GM12875 (cell line): ENCODE measurements at regions not wholly inside any gene's neighbourhood (a gene's known extent, or its start where the extent isn't known, plus 50 kb on each side); places are given as distances from the start of the nearest gene placed in this dataset.
"Not testable (repeated sequence)": the region's sequence is repeated elsewhere in the genome, so short reads cannot be mapped to it uniquely, and the experiment has no call there.

Source experiments
- H3K4me3 ChIP-seq: one replicate; pipeline ENCODE4 v1.5.1; 2011; ENCODE audit warnings: low read depth, low read length, control low read depth
- CTCF ChIP-seq: IDR thresholded peaks from 2 replicates; pipeline ENCODE4 v1.5.1; 2011; ENCODE audit warnings: low read depth, mild to moderate bottlenecking, control low read depth, inconsistent platforms, low read length, moderate library complexity, borderline replicate concordance; ENCODE audit not compliant: insufficient read depth

DNA sequence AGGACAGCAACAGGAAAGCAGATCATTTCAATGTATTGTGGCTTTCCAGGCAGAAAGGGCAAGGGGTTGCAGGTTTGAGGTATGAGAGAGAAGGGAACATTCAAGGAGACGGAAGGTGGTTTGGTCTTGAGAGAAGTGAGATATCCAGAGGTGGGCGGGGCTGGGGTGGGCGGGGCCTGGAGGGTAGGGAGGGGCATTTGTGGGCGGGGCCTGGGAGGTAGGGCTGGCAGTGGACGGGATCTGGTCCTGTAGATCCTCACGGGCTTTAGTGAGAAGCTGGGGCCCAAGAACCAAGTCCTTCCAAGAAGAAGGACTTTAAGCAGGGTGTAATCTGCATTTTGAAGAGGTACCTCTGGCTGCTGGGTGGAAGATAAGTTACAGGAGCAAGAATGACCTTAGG is 199.2 kb downstream of the MN1 start:
- TF ChIP-seq CTCF = no peak

DNA sequence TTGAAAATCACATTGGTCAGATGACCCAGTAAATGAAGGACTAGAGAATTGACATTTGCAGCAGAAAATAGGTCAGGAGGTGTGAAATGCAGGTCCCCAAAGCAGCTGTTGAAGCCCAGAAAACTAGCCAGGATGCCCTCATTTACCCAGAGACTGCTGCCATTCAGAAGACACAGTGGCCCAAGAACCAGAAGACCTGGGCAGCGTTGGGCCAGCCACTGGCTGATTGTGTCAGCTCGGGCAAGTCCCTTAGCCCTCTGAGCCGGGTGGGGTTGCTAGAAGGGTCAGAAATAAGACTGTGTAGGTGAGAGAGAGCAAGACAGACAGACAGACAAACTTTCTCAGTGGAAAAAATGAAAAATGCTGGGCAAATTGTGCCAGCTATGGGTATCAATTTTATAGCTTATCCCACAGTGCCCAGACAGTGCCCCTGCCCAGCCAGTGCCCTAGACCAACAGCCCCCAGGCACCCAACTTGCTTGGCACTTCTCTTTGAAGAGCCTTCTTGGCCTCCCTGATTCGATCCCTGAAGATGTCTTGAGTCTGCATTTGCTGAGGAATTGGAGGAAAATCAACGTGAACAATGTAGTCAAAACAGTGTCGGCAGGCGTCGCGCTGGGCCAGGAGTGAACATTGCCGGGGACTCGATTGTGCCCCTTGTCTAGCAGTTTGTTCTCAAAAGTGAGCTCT is 198.3 kb downstream of the MN1 start:
- H3K4me3 ChIP-seq = no peak overlapping the region
- no peak for TF ChIP-seq CTCF

More for the DNA sequence above, 199.2 kb downstream of the MN1 start:
- no peak overlapping the region for H3K4me3 ChIP-seq

GRCh38 chr22:27603800-27604144 is 197.8 kb downstream of the MN1 start:
- TF ChIP-seq CTCF = no peak
- no peak overlapping the region for H3K4me3 ChIP-seq

DNA sequence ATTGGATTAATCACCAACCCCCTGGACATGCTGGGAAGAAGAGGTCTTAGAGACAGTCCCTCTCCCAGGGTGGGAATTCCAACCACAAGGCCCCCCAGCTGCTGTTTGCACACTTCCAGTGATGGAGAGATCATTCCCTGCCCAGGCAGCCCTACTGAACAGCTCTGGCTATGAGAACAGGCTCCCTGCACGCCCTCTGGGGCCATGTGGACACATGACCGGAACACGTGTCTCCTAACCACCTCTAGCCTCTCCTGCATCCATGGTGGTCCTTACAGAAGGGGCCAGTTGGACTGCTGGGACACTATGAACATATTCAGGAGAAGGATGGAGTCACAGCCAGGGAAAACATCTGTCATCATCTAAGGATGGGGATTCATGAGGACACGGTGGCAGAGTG is 196.2 kb downstream of the MN1 start:
- H3K4me3 ChIP-seq = no peak overlapping the region
- TF ChIP-seq CTCF = no peak

- H3K4me3 ChIP-seq = not testable (repeated sequence)
Measured at GRCh38 chr22:27607750-27608149, 193.8 kb downstream of the MN1 start.

DNA sequence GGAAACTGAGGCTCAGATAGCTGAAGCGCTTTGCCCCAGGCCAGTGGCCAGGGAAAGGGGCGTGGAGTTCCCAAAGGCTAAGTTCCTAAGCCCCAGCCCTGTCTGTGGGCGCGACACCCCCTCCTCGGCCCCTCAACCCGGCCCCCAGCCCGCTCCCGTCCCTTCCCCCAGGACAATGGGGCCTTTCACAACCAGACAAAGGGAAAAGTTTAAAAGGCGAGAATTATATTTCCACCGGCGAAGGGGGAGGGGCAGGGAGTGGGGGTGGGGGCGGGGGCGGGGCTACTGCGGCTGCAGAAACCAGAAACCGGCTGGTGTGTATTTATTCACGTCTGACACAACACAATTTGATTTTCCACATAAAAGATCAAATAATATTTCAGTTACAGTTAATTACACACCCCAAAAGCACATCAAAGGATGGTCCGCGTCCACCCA is 192.1 kb downstream of the MN1 start:
- TF ChIP-seq CTCF = no peak
- no peak overlapping the region for H3K4me3 ChIP-seq

GRCh38 chr22:27610164-27610563 is 191.4 kb downstream of the MN1 start:
- not testable (repeated sequence) for H3K4me3 ChIP-seq

GRCh38 chr22:27610863-27611786 is 190.4 kb downstream of the MN1 start:
- H3K4me3 ChIP-seq = no peak overlapping the region
- TF ChIP-seq CTCF = no peak
